PC-3 (cell line): ENCODE measurements at regions not wholly inside any gene's neighbourhood (a gene's known extent, or its start where the extent isn't known, plus 50 kb on each side); places are given as distances from the start of the nearest gene placed in this dataset.

Experiments used
- ATAC-seq: fragments of 200-7000 bp; cut with Tn5 transposase; 2 replicates; pipeline ENCODE4 v1.9.1; 2020; ENCODE audit warnings: mild to moderate bottlenecking, moderate library complexity
- BruUV-seq: library from RNA; stranded (reverse); fragments of 400-500 nt; replicated peaks from 2 replicates; lab custom pipeline; 2021; lab: Mats Ljungman, UMichigan
- CTCF ChIA-PET: fragments of 300-600 bp; sonication (Branson Sonifier 250); formaldehyde crosslinking; loops from one replicate; lab custom pipeline; 2022; ENCODE audit warnings: antibody characterized with exemption; lab: Charles Lee
- POLR2A ChIA-PET: fragments of 300-600 bp; sonication (Branson Sonifier 250); formaldehyde crosslinking; loops from one replicate; lab custom pipeline; 2022; ENCODE audit warnings: antibody characterized with exemption; ENCODE audit not compliant: unreplicated experiment; lab: Charles Lee
- DNase-seq: peaks from one replicate; pipeline ENCODE4 v3.0.0-alpha.2; 2015
- H2AFZ ChIP-seq: fragments of 300-600 bp; sonication (generic); 2 replicates; pipeline ENCODE4 v1.6.0; 2016; ENCODE audit warnings: antibody characterized with exemption, low read length
- H3F3A ChIP-seq: fragments of 300-600 bp; sonication (generic); one replicate; pipeline ENCODE4 v1.6.0; 2017; ENCODE audit warnings: antibody characterized with exemption, low read length, control low read depth, mild to moderate bottlenecking; ENCODE audit not compliant: unreplicated experiment
- H3K27ac ChIP-seq: fragments of 300-600 bp; sonication (generic); 2 replicates; pipeline ENCODE4 v1.5.1; 2016; ENCODE audit warnings: mild to moderate bottlenecking, low read length
- H3K27me3 ChIP-seq: fragments of 300-600 bp; sonication (generic); 2 replicates; pipeline ENCODE4 v1.6.1; 2016; ENCODE audit warnings: low read length, mixed read lengths
- H3K36me3 ChIP-seq: fragments of 300-600 bp; sonication (generic); 2 replicates; pipeline ENCODE4 v1.6.1; 2016; ENCODE audit warnings: low read depth, mixed run types, low read length, mixed read lengths
- H3K4me1 ChIP-seq: fragments of 300-600 bp; sonication (generic); 2 replicates; pipeline ENCODE4 v1.5.1; 2016; ENCODE audit warnings: low read length; ENCODE audit not compliant: insufficient read depth
- H3K4me2 ChIP-seq: fragments of 300-600 bp; sonication (generic); 2 replicates; pipeline ENCODE4 v1.6.0; 2016; ENCODE audit warnings: low read length
- H3K4me3 ChIP-seq: fragments of 300-600 bp; sonication (generic); 2 replicates; pipeline ENCODE4 v1.5.1; 2016; ENCODE audit warnings: mild to moderate bottlenecking, low read length, mixed read lengths
- H3K79me2 ChIP-seq: fragments of 300-600 bp; sonication (generic); 2 replicates; pipeline ENCODE4 v1.6.1; 2017; ENCODE audit warnings: low read length, mixed read lengths
- H3K9ac ChIP-seq: fragments of 300-600 bp; sonication (generic); 2 replicates; pipeline ENCODE4 v1.6.0; 2016; ENCODE audit warnings: mild to moderate bottlenecking, low read length
- H3K9me2 ChIP-seq: fragments of 300-600 bp; sonication (generic); replicated peaks from 2 replicates; pipeline ENCODE4 v1.6.1; 2016; ENCODE audit warnings: mixed run types, low read length, mixed read lengths
- H3K9me3 ChIP-seq: fragments of 300-600 bp; sonication (generic); 2 replicates; pipeline ENCODE4 v1.6.1; 2016; ENCODE audit warnings: low read length, mixed read lengths
- H4K20me1 ChIP-seq: fragments of 300-600 bp; sonication (generic); 2 replicates; pipeline ENCODE4 v1.6.1; 2016; ENCODE audit warnings: low read length, mixed read lengths
- CTCF ChIP-seq: fragments of 300-600 bp; sonication (generic); conservative IDR thresholded peaks from 2 replicates; pipeline ENCODE4 v1.5.1; 2017; ENCODE audit warnings: antibody characterized with exemption, low read depth, mild to moderate bottlenecking, low read length
- EZH2 ChIP-seq: fragments of 300-600 bp; sonication (generic); IDR thresholded peaks from one replicate; pipeline ENCODE4 v1.6.1; 2017; ENCODE audit warnings: antibody characterized with exemption, mild to moderate bottlenecking, low read length; ENCODE audit not compliant: unreplicated experiment
- EZH2phosphoT487 ChIP-seq: fragments of 300-600 bp; sonication (generic); IDR thresholded peaks from 2 replicates; pipeline ENCODE4 v1.6.1; 2018; ENCODE audit warnings: mild to moderate bottlenecking, antibody characterized with exemption, low read length, borderline replicate concordance
- intact Hi-C: fragments of 100-400 bp; cut with micrococcal nuclease; formaldehyde crosslinking; loops from 2 replicates; pipeline ENCODE4 v1.9.0; 2023

GRCh38 chr4:160326110-160326509 is 1223.2 kb downstream of the RAPGEF2 start:
- Histone ChIP-seq H3F3A (no peaks in the 10 kb centered on the region), H3K4me3 (no peak overlapping the region), H3K36me3 (no peaks in the 10 kb centered on the region), H3K9ac (no peak overlapping the region), H2AFZ (no peak overlapping the region), H3K27ac (no peak overlapping the region), H3K79me2 (no peaks in the 10 kb centered on the region), H3K9me3 (no peaks in the 10 kb centered on the region), H3K4me2 (no peak overlapping the region), H3K9me2 (no peaks in the 10 kb centered on the region), H3K4me1 (no peaks in the 10 kb centered on the region), H4K20me1 (no peaks in the 10 kb centered on the region), H3K27me3 (no peaks in the 10 kb centered on the region)
- BruUV-seq, result no TSS peak
- ChIA-PET POLR2A (no interaction called here), CTCF (no interaction called here)
- TF ChIP-seq EZH2 (no peak), CTCF (no peak), EZH2phosphoT487 (no peak)
- ATAC-seq, result no peak
- intact Hi-C loops, result no loop called here
- DNase-seq, result no peak

- Histone ChIP-seq H3K4me3 (no peak overlapping the region), H3K9me2 (no peaks in the 10 kb centered on the region), H3K27me3 (no peaks in the 10 kb centered on the region), H3K36me3 (no peaks in the 10 kb centered on the region), H3K9me3 (no peaks in the 10 kb centered on the region), H3K9ac (no peak overlapping the region), H3K4me1 (no peaks in the 10 kb centered on the region), H2AFZ (no peak overlapping the region), H3K27ac (no peak overlapping the region), H3K4me2 (no peak overlapping the region), H4K20me1 (no peaks in the 10 kb centered on the region), H3F3A (no peaks in the 10 kb centered on the region), H3K79me2 (no peaks in the 10 kb centered on the region)
- POLR2A ChIA-PET, result no interaction called here
- BruUV-seq, result no TSS peak
- DNase-seq, result no peak
- CTCF ChIA-PET, result no interaction called here
- ATAC-seq, result no peak
- intact Hi-C loops, result no loop called here
- TF ChIP-seq CTCF, result no peak
- TF ChIP-seq EZH2phosphoT487, result no peak
- TF ChIP-seq EZH2, result no peak
Measured at GRCh38 chr4:160347197-160347596, 1244.3 kb downstream of the RAPGEF2 start.

- H3K9me3 ChIP-seq, result no peaks in the 10 kb centered on the region
- no peaks in the 10 kb centered on the region for H3K79me2 ChIP-seq
- no peak overlapping the region for H3K4me3 ChIP-seq
- no peaks in the 10 kb centered on the region for H3K9me2 ChIP-seq
- CTCF ChIA-PET, result no interaction called here
- H3K27ac ChIP-seq, result no peak overlapping the region
- intact Hi-C loops, result no loop called here
- no TSS peak for BruUV-seq
- DNase-seq (no peak), ATAC-seq (no peak)
- H3K36me3 ChIP-seq, result no peaks in the 10 kb centered on the region
- H3K27me3 ChIP-seq, result no peaks in the 10 kb centered on the region
- no peaks in the 10 kb centered on the region for H4K20me1 ChIP-seq
- no peak for TF ChIP-seq CTCF
- no peak for TF ChIP-seq EZH2
- TF ChIP-seq EZH2phosphoT487, result no peak
- POLR2A ChIA-PET, result no interaction called here
- no peaks in the 10 kb centered on the region for H3F3A ChIP-seq
- no peak overlapping the region for H3K4me2 ChIP-seq
- no peak overlapping the region for H2AFZ ChIP-seq
- H3K4me1 ChIP-seq, result no peaks in the 10 kb centered on the region
- H3K9ac ChIP-seq, result no peak overlapping the region
Measured at GRCh38 chr4:160350944-160351343, 1248.1 kb downstream of the RAPGEF2 start.
